ENCODE measurements at regions not wholly inside any gene's neighbourhood (a gene's known extent, or its start where the extent isn't known, plus 50 kb on each side); places are given as distances from the start of the nearest gene placed in this dataset.

- no peak overlapping the region for H3K27ac ChIP-seq (replicated peaks; ENCODE audit: low read length)
- H3K4me1 ChIP-seq (ENCODE audit: control insufficient read depth in 2 of 2, insufficient read depth in 1 of 2, low read depth in 1 of 2, low read length in 2 of 2) = no peaks in the 10 kb centered on the region
Observed at GRCh38 chr3:102132370-102132769, 283.1 kb downstream of the NFKBIZ start.

GRCh38 chr3:102133376-102133775 lies 284.1 kb downstream of the NFKBIZ start:
- Histone ChIP-seq H2BK120ac (ENCODE audit: low read depth, low read length) (no peak overlapping the region), H3K36me3 (replicated peaks in 1 of 2; ENCODE audit: control insufficient read depth in 2 of 2, insufficient read depth in 2 of 2, low read length in 2 of 2) (no peaks in the 10 kb centered on the region), H3K79me1 (ENCODE audit: low read depth, low read length) (no peaks in the 10 kb centered on the region), H3K4me3 (ENCODE audit: low read length in 2 of 2) (no peak overlapping the region), H2AK5ac (ENCODE audit: low read depth, low read length) (no peak overlapping the region), H2BK15ac (ENCODE audit: low read length) (no peak overlapping the region), H3K9ac (ENCODE audit: low read depth, low read length, poor library complexity) (no peak overlapping the region), H3K4me1 (ENCODE audit: control insufficient read depth in 2 of 2, insufficient read depth in 1 of 2, low read depth in 1 of 2, low read length in 2 of 2) (no peaks in the 10 kb centered on the region), H3K4ac (ENCODE audit: low read length) (no peak overlapping the region), H2BK5ac (ENCODE audit: low read length) (no peak overlapping the region), H3K23ac (ENCODE audit: low read depth, low read length, poor library complexity) (no peak overlapping the region), H3K27ac (replicated peaks; ENCODE audit: low read length) (no peak overlapping the region), H3K9me3 (replicated peaks in 1 of 2; ENCODE audit: control insufficient read depth in 2 of 2, insufficient read depth in 1 of 2, low read depth in 1 of 2, low read length in 2 of 2) (no peaks in the 10 kb centered on the region), H3K14ac (ENCODE audit: low read length) (no peak overlapping the region), H4K91ac (ENCODE audit: low read depth, low read length, poor library complexity) (no peak overlapping the region), H4K8ac (ENCODE audit: low read depth, low read length) (no peak overlapping the region), H2AFZ (ENCODE audit: low read length) (no peak overlapping the region), H3K27me3 (ENCODE audit: control insufficient read depth in 3 of 3, insufficient read depth in 3 of 3, low read depth in 1 of 3, low read length in 3 of 3) (no peaks in the 10 kb centered on the region), H2BK12ac (ENCODE audit: low read length) (no peak overlapping the region), H3K18ac (ENCODE audit: low read length) (no peak overlapping the region), H3K4me2 (ENCODE audit: insufficient read depth, low read length, poor library complexity, severe bottlenecking) (no peak overlapping the region)
- no peak for DNase-seq (ENCODE audit: low spot score)
- whole genome bisulfite sequencing, 2 donors (ENCODE audit: extremely low coverage in 2 of 2, insufficient read length in 2 of 2, insufficient replicate concordance in 1 of 2) = no CpG with 5 or more reads among the region's 2 CpGs

More at GRCh38 chr3:102132370-102132769, 283.1 kb downstream of the NFKBIZ start:
- Histone ChIP-seq H3K27me3 (ENCODE audit: control insufficient read depth in 3 of 3, insufficient read depth in 3 of 3, low read depth in 1 of 3, low read length in 3 of 3) (no peaks in the 10 kb centered on the region), H3K79me1 (ENCODE audit: low read depth, low read length) (no peaks in the 10 kb centered on the region), H2AFZ (ENCODE audit: low read length) (no peak overlapping the region), H3K9ac (ENCODE audit: low read depth, low read length, poor library complexity) (no peak overlapping the region), H3K4me3 (ENCODE audit: low read length in 2 of 2) (no peak overlapping the region), H2BK120ac (ENCODE audit: low read depth, low read length) (no peak overlapping the region), H2BK15ac (ENCODE audit: low read length) (no peak overlapping the region), H3K18ac (ENCODE audit: low read length) (no peak overlapping the region), H3K23ac (ENCODE audit: low read depth, low read length, poor library complexity) (no peak overlapping the region), H3K4me2 (ENCODE audit: insufficient read depth, low read length, poor library complexity, severe bottlenecking) (no peak overlapping the region), H2BK5ac (ENCODE audit: low read length) (no peak overlapping the region), H4K8ac (ENCODE audit: low read depth, low read length) (no peak overlapping the region), H3K4ac (ENCODE audit: low read length) (no peak overlapping the region), H2BK12ac (ENCODE audit: low read length) (no peak overlapping the region), H3K14ac (ENCODE audit: low read length) (no peak overlapping the region), H4K91ac (ENCODE audit: low read depth, low read length, poor library complexity) (no peak overlapping the region), H2AK5ac (ENCODE audit: low read depth, low read length) (no peak overlapping the region), H3K9me3 (replicated peaks in 1 of 2; ENCODE audit: control insufficient read depth in 2 of 2, insufficient read depth in 1 of 2, low read depth in 1 of 2, low read length in 2 of 2) (no peaks in the 10 kb centered on the region), H3K36me3 (replicated peaks in 1 of 2; ENCODE audit: control insufficient read depth in 2 of 2, insufficient read depth in 2 of 2, low read length in 2 of 2) (no peaks in the 10 kb centered on the region)
- no peak for DNase-seq (ENCODE audit: low spot score)

GRCh38 chr3:102135316-102135715 lies 286.0 kb downstream of the NFKBIZ start:
- no peak overlapping the region for H3K4ac ChIP-seq (ENCODE audit: low read length)
- H3K27me3 ChIP-seq (ENCODE audit: control insufficient read depth in 3 of 3, insufficient read depth in 3 of 3, low read depth in 1 of 3, low read length in 3 of 3) = no peaks in the 10 kb centered on the region
- no peak overlapping the region for H3K18ac ChIP-seq (ENCODE audit: low read length)
- H2BK5ac ChIP-seq (ENCODE audit: low read length) = no peak overlapping the region
- no peak overlapping the region for H3K4me2 ChIP-seq (ENCODE audit: insufficient read depth, low read length, poor library complexity, severe bottlenecking)
- no peak overlapping the region for H2AK5ac ChIP-seq (ENCODE audit: low read depth, low read length)
- H2BK12ac ChIP-seq (ENCODE audit: low read length) = no peak overlapping the region
- H2BK15ac ChIP-seq (ENCODE audit: low read length) = no peak overlapping the region
- no peak overlapping the region for H4K8ac ChIP-seq (ENCODE audit: low read depth, low read length)
- H3K4me1 ChIP-seq (ENCODE audit: control insufficient read depth in 2 of 2, insufficient read depth in 1 of 2, low read depth in 1 of 2, low read length in 2 of 2) = no peaks in the 10 kb centered on the region
- no peak overlapping the region for H3K14ac ChIP-seq (ENCODE audit: low read length)
- no peak overlapping the region for H3K4me3 ChIP-seq (ENCODE audit: low read length in 2 of 2)
- DNase-seq (ENCODE audit: low spot score) = no peak
- WGBS, 2 donors (ENCODE audit: extremely low coverage in 2 of 2, insufficient read length in 2 of 2, insufficient replicate concordance in 1 of 2) = no CpG with 5 or more reads among the region's 5 CpGs
- no peaks in the 10 kb centered on the region for H3K9me3 ChIP-seq (replicated peaks in 1 of 2; ENCODE audit: control insufficient read depth in 2 of 2, insufficient read depth in 1 of 2, low read depth in 1 of 2, low read length in 2 of 2)
- no peak overlapping the region for H4K91ac ChIP-seq (ENCODE audit: low read depth, low read length, poor library complexity)
- H3K27ac ChIP-seq (replicated peaks; ENCODE audit: low read length) = no peak overlapping the region
- no peaks in the 10 kb centered on the region for H3K36me3 ChIP-seq (replicated peaks in 1 of 2; ENCODE audit: control insufficient read depth in 2 of 2, insufficient read depth in 2 of 2, low read length in 2 of 2)
- no peak overlapping the region for H2BK120ac ChIP-seq (ENCODE audit: low read depth, low read length)
- no peaks in the 10 kb centered on the region for H3K79me1 ChIP-seq (ENCODE audit: low read depth, low read length)
- H3K23ac ChIP-seq (ENCODE audit: low read depth, low read length, poor library complexity) = no peak overlapping the region
- no peak overlapping the region for H2AFZ ChIP-seq (ENCODE audit: low read length)
- no peak overlapping the region for H3K9ac ChIP-seq (ENCODE audit: low read depth, low read length, poor library complexity)

- Histone ChIP-seq H3K27me3 (ENCODE audit: control insufficient read depth in 3 of 3, insufficient read depth in 3 of 3, low read depth in 1 of 3, low read length in 3 of 3) (no peaks in the 10 kb centered on the region), H2BK120ac (ENCODE audit: low read depth, low read length) (no peak overlapping the region), H2BK15ac (ENCODE audit: low read length) (no peak overlapping the region), H3K4me1 (ENCODE audit: control insufficient read depth in 2 of 2, insufficient read depth in 1 of 2, low read depth in 1 of 2, low read length in 2 of 2) (no peaks in the 10 kb centered on the region), H3K4me2 (ENCODE audit: insufficient read depth, low read length, poor library complexity, severe bottlenecking) (no peak overlapping the region), H4K91ac (ENCODE audit: low read depth, low read length, poor library complexity) (no peak overlapping the region), H3K4me3 (ENCODE audit: low read length in 2 of 2) (no peak overlapping the region), H3K9me3 (replicated peaks in 1 of 2; ENCODE audit: control insufficient read depth in 2 of 2, insufficient read depth in 1 of 2, low read depth in 1 of 2, low read length in 2 of 2) (no peaks in the 10 kb centered on the region), H2AFZ (ENCODE audit: low read length) (no peak overlapping the region), H3K9ac (ENCODE audit: low read depth, low read length, poor library complexity) (no peak overlapping the region), H3K36me3 (replicated peaks in 1 of 2; ENCODE audit: control insufficient read depth in 2 of 2, insufficient read depth in 2 of 2, low read length in 2 of 2) (no peaks in the 10 kb centered on the region), H3K18ac (ENCODE audit: low read length) (no peak overlapping the region), H3K79me1 (ENCODE audit: low read depth, low read length) (no peaks in the 10 kb centered on the region), H4K8ac (ENCODE audit: low read depth, low read length) (no peak overlapping the region), H3K23ac (ENCODE audit: low read depth, low read length, poor library complexity) (no peak overlapping the region), H3K27ac (replicated peaks; ENCODE audit: low read length) (no peak overlapping the region), H3K14ac (ENCODE audit: low read length) (no peak overlapping the region), H2AK5ac (ENCODE audit: low read depth, low read length) (no peak overlapping the region), H2BK5ac (ENCODE audit: low read length) (no peak overlapping the region), H2BK12ac (ENCODE audit: low read length) (no peak overlapping the region), H3K4ac (ENCODE audit: low read length) (no peak overlapping the region)
- no peak for DNase-seq (ENCODE audit: low spot score)
- no CpG with 5 or more reads among the region's 2 CpGs for WGBS, 2 donors (ENCODE audit: extremely low coverage in 2 of 2, insufficient read length in 2 of 2, insufficient replicate concordance in 1 of 2)
Observed at GRCh38 chr3:102136183-102136582, 286.9 kb downstream of the NFKBIZ start.
